ENCODE measurements at regions not wholly inside any gene's neighbourhood (a gene's known extent, or its start where the extent isn't known, plus 50 kb on each side); places are given as distances from the start of the nearest gene placed in this dataset.

GRCh38 chr11:82676483-82677094, 57.1 kb downstream of the FAM181B start:
- DNase-seq = no peak

- no peak for DNase-seq
These were observed 57.8 kb downstream of the FAM181B start for GRCh38 chr11:82675838-82676237.

DNA sequence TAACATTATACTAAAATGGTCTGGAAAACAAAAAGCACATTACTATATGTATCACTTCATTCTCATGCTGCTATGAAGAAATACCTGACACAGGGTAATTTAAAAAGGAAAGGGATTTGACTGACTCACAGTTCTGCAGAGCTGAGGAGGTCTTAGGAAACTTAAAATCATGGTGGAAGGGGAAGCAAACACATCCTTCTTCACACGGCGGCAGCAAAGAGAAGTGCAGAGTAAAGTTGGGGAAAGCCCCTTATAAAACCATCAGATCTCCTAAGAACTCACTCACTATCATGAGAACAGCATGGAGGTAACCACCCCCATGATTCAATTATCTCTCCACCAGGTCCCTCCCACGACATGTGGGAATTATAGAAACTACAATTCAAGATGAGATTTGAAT, 60.0 kb downstream of the FAM181B start:
- DNase-seq = no peak

DNA sequence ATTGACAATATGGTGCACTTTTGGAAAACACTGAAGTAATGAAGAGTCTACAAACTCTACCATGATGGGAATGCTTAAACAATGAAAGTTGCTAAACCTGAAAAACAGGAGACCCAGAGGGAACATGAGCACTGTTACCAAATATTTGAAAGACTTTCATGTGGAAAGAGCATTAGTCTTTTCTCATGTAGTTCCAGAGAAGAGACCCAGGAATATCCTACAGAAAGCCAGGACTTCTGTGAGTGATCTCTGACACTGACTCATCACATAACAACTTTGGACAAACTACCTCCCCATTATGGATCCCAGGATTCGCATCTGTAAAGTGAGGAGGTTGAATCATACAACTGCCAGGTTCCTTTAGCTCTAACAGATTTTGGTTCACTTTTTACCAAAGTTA, 62.2 kb downstream of the FAM181B start:
- no peak for DNase-seq

- no peak for DNase-seq
These were observed 70.1 kb downstream of the FAM181B start for GRCh38 chr11:82663535-82663934.

- DNase-seq = no peak
These were observed 79.9 kb downstream of the FAM181B start for GRCh38 chr11:82653752-82654151.

GRCh38 chr11:82639251-82639650, 94.4 kb downstream of the FAM181B start:
- no peak for DNase-seq

DNA sequence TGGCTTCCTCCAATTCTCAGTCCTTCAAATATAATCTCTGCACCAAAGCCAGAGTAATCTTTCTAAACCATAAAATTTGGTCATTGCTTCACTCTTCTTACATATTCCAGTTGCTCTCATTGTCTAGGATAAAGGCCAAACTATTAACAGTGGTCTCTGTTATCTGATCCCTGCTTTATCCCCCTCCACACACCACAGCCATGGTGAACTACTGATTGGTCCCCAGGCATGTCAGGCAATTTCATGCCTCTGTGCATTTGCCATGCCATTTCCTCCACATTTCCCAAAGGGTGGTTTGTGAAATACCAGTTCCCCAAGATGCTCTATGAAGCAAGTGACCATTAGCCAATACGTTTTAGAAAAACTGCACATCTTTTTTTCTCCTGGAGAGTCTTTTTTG, 97.0 kb downstream of the FAM181B start:
- no peak for DNase-seq

DNA sequence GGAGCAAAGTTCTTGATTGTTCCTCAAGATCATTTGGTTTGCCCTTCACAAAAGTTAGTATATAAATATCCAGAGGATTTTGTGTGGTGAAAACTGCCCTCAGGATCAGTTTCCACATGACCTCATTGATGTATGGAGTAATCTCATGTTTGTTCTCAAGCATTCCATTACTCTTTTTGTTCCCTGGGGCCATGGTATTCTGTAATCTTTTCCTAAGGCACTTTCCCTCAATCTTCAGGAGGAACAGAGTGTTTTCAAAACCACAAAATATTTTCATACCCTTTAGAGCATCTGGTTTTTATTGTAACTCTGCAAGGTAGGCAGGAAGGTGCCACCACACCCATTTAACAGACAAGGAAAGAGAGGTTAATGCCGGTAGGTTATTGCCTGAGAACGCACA, 99.6 kb downstream of the FAM181B start:
- no peak for DNase-seq

- DNase-seq = no peak
These were observed 101.7 kb downstream of the FAM181B start for GRCh38 chr11:82631722-82632630.

GRCh38 chr11:82610671-82611070, 123.0 kb downstream of the FAM181B start:
- no peak for DNase-seq

GRCh38 chr11:82606738-82607137, 126.9 kb downstream of the FAM181B start:
- DNase-seq = no peak

DNA sequence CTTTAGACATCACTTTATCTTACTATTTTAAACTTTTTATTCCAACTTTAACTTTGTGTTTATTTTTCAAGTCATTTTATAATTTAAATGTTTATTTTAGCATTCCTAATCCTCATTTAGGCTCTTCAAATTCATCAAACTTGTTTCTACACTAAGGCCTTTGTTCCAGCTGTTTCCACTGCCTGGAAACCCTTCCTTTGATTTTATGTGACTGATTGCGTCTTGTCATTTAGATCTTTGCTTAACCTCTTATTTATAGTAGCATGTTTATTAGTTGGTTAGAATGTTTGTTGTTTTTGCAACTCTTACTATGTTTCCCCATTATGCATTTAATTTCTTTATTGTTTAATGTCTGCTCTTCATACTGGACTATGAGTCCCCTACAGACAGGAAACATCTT, 132.0 kb downstream of the FAM181B start:
- DNase-seq = no peak

DNA sequence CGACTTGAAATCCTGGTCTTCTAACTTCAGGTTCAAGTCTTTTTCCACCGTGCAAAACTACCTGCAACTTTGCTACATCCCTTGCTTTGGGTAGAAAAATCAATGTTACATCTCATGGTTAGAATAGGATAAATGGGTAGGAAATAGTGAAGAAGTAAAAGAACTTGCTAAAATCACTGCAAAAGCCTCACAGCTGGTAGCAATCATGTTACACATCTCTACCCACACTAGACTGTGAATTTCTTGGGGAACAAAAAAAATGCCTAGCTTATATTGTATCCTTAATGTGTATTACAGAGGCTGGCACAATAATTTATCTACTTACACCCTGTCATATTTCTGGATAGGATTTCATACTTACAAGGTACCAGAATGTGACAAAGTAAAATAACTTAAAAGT, 133.8 kb downstream of the FAM181B start:
- DNase-seq = no peak

DNA sequence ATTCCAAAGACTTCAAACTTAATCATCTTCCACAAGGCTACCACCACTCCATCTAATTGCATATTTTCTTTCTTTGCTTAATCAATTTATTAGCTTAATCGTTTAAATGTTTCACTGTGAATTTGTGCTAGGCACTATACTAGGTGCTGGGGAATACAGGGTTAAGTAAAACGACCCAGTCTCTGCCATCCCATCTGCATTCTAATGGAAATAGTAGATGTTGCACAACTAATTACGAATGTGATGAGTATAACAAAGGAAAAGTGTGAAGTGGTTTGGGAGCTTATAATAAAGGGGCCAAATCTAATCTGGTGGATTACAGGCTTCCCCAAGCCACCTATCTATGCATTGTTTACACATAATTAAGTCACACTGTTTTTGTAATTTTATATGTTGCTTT, 147.1 kb downstream of the FAM181B start:
- DNase-seq = no peak

GRCh38 chr11:82577246-82577645, 156.4 kb downstream of the FAM181B start:
- DNase-seq = no peak

- DNase-seq = no peak
These were observed 172.8 kb downstream of the FAM181B start for GRCh38 chr11:82560836-82561235.

DNA sequence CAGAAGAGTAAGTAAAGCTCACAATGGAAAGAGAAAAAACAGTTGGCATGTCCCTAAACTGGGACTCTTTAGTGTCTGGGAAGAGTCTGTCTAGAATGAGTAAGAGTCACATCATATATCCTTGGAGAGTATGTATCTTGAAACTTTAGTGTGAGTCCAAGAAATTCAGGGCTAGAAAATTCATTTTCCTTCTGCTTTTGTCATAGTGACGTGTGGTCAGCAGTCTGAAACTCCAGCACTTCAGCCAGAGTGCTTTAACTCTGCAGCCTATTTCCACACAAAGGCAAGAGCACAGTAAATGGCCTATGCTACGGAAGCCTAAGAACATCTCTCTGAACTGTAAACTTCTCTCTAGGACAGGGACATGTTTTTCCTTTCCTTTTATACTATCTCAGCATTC, 174.1 kb downstream of the FAM181B start:
- DNase-seq = no peak

- no peak for DNase-seq
These were observed 176.4 kb downstream of the FAM181B start for GRCh38 chr11:82557274-82557673.

GRCh38 chr11:82556210-82556609, 177.5 kb downstream of the FAM181B start:
- no peak for DNase-seq

DNA sequence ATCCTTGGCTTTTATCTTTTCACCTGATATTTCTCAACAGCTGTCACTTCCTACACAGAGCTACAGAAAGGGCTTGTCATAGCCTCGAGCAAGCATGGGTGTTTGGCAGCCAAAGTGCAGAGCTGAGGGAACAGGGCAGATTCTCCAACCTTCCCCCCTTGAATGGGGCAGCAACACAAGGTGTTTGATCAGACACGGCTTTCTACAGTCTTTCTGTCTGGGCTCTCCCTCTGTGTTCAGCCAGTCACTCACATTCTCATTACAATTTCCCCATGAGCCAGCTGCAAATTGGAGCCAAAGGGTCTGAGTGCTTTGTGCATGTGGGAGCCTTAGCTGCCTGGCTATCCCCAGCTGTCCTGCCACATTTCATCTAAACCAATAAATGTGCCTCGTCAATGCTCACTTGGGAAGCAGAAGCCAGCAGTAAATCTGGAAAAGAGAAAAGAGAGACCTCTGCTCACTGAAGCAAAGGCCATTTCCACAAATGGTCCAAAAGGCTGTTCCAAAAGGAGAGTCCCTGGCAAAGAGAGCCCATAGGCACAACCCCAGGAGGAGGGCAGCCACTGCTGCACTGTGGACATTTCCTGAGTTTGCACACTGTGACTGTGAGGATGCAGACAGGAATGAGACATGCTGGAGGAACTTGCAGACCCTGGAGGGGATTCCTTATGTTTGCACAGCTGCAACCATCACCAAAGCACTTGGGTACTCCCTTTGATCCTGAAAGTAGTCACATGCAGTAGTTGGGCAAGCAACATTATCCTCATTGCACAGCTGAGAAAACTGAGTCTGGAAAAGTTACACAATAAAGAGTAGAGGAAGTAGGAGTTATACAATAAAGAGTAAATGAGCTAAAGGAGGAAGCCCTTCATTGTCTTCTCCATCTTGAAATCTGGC, 186.8 kb downstream of the FAM181B start:
- DNase-seq = no peak

GRCh38 chr11:82539669-82540068, 194.0 kb downstream of the FAM181B start:
- no peak for DNase-seq

GRCh38 chr11:82536706-82537105, 197.0 kb downstream of the FAM181B start:
- DNase-seq = no peak

Measured in activated CD4-positive, alpha-beta T cell treated with anti-CD3 and anti-CD28 coated beads for 4 hours (primary cell).